ENCODE measurements at regions not wholly inside any gene's neighbourhood (a gene's known extent, or its start where the extent isn't known, plus 50 kb on each side); places are given as distances from the start of the nearest gene placed in this dataset.

- Histone ChIP-seq H2AFZ (ENCODE audit: control insufficient read depth, low read depth, low read length) (no peak overlapping the region), H4K20me1 (ENCODE audit: control insufficient read depth, insufficient read depth) (no peaks in the 10 kb centered on the region), H3K4me2 (ENCODE audit: control insufficient read depth, insufficient read depth) (no peak overlapping the region), H3K27me3 (replicated peaks in 1 of 2; ENCODE audit: control insufficient read depth in 2 of 2, insufficient read depth in 2 of 2, low read length in 1 of 2) (no peaks in the 10 kb centered on the region), H3K79me2 (ENCODE audit: control insufficient read depth, insufficient read depth, low read length) (no peaks in the 10 kb centered on the region), H3K36me3 (ENCODE audit: control insufficient read depth in 2 of 2, insufficient read depth in 2 of 2, low read length in 1 of 2) (no peaks in the 10 kb centered on the region), H3K27ac (ENCODE audit: control insufficient read depth, insufficient read depth) (no peak overlapping the region), H3K9me3 (replicated peaks; ENCODE audit: control insufficient read depth, insufficient read depth, low read length) (no peaks in the 10 kb centered on the region), H3K4me3 (no peak overlapping the region), H3K4me1 (ENCODE audit: control insufficient read depth, insufficient read depth, low read length) (no peaks in the 10 kb centered on the region), H3K9ac (ENCODE audit: control insufficient read depth, insufficient read depth, low read length) (no peak overlapping the region)
- DNase-seq (ENCODE audit: low read depth, low spot score) (no peak), FAIRE-seq (no peak), ATAC-seq (no peak)
- POLR2A ChIA-PET = no interaction called here
- TF ChIP-seq LARP7 (IDR thresholded peaks at IDR 0.05) (no peak), E4F1 (IDR thresholded peaks at IDR 0.05; ENCODE audit: borderline replicate concordance, partially characterized antibody) (no peak), SPI1 (IDR thresholded peaks at IDR 0.05; ENCODE audit: borderline replicate concordance, insufficient read depth, low read depth, low read length) (no peak), MTA2 (IDR thresholded peaks at IDR 0.05; ENCODE audit: low read depth) (no peak), HDGF (IDR thresholded peaks at IDR 0.05) (no peak), NKRF (conservative IDR thresholded peaks at IDR 0.05) (no peak), BHLHE40 (IDR thresholded peaks at IDR 0.05; ENCODE audit: borderline replicate concordance in 1 of 2, low read depth in 2 of 2, low read length in 1 of 2) (no peak)
- 24% methylated on average over 5 of the region's 5 CpGs for WGBS (ENCODE audit: insufficient coverage, insufficient replicate concordance, low lambda C conversion rate, missing lambda C conversion rate)
- no TSS peak for BruUV-seq (replicated peaks)
- CTCF ChIA-PET = no interaction called here
- intact Hi-C loops (cut with micrococcal nuclease; ENCODE audit: unreplicated experiment) (no loop called here), in situ Hi-C loops (cut with MboI) (no loop called here)
- RAD21 ChIA-PET (ENCODE audit: unreplicated experiment) = no interaction called here
- SMC1A ChIA-PET (ENCODE audit: uncharacterized antibody, unreplicated experiment) = no interaction called here
Measured at GRCh38 chr4:125115941-125116340, 198.8 kb upstream of the FAT4 start.

All from GM12878 (cell line).